Activated CD4-positive, alpha-beta T cell treated with anti-CD3 and anti-CD28 coated beads, Interleukin-2, Interleukin-4, amounts not matched to agents 100 ng/mL and 50 ng/mL, durations not matched to agents 16 hours and 8 hours (primary cell): ENCODE measurements at regions not wholly inside any gene's neighbourhood (a gene's known extent, or its start where the extent isn't known, plus 50 kb on each side); places are given as distances from the start of the nearest gene placed in this dataset.

Experiments used
- DNase-seq: peaks from one replicate; pipeline ENCODE4 v3.0.0-alpha.2; 2020; ENCODE audit warnings: low spot score

- no peak for DNase-seq
These were observed 58.7 kb upstream of the MYRIP start for GRCh38 chr3:39750712-39751111.

- DNase-seq, result no peak
These were observed 58.1 kb upstream of the MYRIP start for GRCh38 chr3:39751286-39751685.

DNA sequence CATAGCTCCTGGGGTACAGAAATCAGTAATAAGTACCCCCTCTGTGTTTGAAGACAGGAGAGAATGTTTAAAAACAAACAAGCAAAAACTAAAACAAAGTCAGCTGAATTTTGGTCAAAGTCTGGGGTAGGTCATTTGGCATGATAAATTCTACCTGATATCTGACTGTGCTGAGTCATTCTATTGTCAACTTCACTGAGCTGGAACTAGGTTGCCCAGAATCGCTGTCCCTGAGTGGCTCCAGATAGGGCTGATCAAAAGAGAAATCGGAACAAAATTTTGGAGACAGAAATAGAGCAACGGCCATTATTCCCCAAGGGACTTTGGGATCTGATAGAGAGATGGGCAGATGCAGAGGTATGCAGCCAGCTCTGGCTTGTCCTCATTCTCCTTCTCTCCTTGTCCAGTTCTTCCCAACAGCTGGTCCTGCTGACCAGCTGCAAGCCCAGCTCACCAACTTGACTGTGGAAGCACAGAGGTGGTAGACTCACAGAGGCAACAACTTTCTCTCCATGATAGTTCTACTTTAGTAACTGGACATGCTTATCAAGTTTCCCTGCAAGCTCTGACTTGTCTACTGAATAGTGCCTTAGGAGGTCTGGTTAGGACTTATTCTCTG, 57.3 kb upstream of the MYRIP start:
- no peak for DNase-seq

DNA sequence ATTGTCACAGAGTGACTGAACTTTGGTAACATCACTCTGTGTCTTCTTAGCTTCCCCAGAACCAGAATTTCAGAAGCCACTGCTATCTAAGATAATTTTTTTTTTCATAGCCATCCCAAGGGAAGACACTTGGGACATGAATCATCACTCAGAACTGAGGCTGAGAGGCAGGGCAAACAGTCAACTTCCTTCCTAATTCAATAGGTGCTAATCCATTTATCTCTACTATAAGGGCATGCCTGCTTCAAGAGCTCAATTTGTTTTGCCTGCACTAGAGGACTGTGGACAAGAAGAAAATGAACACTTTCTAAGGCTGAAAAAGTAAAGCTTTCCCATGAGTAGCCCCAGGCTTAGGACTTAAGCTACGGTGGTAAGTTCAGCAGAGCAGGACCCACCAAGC, 56.7 kb upstream of the MYRIP start:
- DNase-seq, result no peak

DNA sequence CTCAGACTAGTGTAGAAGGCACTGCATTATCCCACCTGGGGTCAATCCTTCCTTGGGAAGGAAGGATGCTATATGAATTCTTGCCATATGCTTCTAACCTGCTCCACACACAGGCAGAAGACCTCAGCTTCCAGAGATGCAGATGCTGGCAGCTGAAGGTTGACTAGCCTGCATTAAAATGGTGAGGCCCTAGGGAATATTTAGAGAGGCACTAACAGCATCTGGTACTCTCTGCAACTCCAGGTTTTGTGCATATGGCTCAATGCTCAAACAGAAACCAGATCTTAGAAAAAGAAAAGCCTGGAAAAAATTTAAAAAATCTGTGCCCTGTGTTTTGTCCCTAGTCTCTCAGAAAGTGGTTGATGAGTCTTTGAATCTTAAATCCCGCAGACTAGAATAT, 56.0 kb upstream of the MYRIP start:
- DNase-seq, result no peak

DNA sequence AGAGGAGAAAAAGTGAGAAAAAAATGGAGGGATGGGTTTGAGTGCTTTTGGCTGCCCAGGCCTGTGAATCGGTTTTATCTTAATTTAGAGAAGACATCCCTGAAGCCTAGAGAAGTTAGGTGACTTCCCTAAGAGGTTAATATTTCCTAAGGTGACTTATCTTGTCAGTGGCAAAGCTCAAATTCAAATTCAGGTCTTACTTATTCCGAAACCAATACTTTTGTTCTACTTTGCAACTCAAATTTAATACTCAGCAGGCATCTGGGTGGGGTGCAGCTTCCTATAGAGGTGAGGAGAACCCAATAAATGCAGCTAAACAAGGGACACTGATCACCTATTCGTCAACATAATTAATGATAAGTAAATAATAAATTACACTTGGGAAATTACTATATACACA, 54.9 kb upstream of the MYRIP start:
- DNase-seq, result no peak

- no peak for DNase-seq
These were observed 54.3 kb upstream of the MYRIP start for GRCh38 chr3:39755100-39755499.

DNA sequence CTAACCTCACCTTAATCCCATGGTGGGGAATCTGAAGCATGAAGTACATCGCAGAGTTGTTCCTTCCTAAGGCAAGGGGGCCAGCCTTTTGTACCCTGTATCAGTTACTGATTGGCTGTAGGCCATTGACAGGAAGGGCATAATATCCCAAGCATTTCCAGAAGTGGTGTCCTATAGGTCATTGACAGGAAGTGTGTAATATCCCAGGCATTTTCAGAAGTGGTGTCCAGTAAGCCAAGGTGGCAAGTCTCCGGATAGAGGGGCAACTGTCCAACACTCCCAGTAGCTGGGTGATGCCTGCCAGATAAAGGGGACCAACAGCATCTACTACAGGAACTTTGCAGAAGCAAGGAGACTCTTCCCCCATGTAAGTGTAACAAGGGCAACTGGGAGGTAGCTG, 52.1 kb upstream of the MYRIP start:
- DNase-seq, result no peak
